Panc1 (cell line): ENCODE measurements at regions not wholly inside any gene's neighbourhood (a gene's known extent, or its start where the extent isn't known, plus 50 kb on each side); places are given as distances from the start of the nearest gene placed in this dataset.

ENCODE experiments used
- ATAC-seq: fragments of 200-7000 bp; cut with Tn5 transposase; 2 replicates; pipeline ENCODE4 v1.9.1; 2020; ENCODE audit warnings: mild to moderate bottlenecking, moderate library complexity
- BruUV-seq: library from RNA; stranded (reverse); fragments of 400-500 nt; replicated peaks from 2 replicates; lab custom pipeline; 2021; lab: Mats Ljungman, UMichigan
- CTCF ChIA-PET: fragments of 300-600 bp; sonication (Branson Sonifier 250); formaldehyde crosslinking; loops from one replicate; lab custom pipeline; 2022; ENCODE audit warnings: antibody characterized with exemption; lab: Charles Lee
- POLR2A ChIA-PET: fragments of 300-600 bp; sonication (Branson Sonifier 250); formaldehyde crosslinking; loops from one replicate; lab custom pipeline; 2022; ENCODE audit warnings: antibody characterized with exemption; lab: Charles Lee
- DNase-seq: peaks from one replicate; pipeline ENCODE4 v3.0.0-alpha.2; 2010; ENCODE audit warnings: low read depth, low spot score
- H3K27ac ChIP-seq: 2 replicates; pipeline ENCODE4 v1.5.1; 2011; ENCODE audit warnings: mild to moderate bottlenecking, low read length, inconsistent platforms
- H3K27me3 ChIP-seq: fragments of 200-500 bp; sonication (Bioruptor generic); 2 replicates; pipeline ENCODE4 v1.6.0; 2014; ENCODE audit warnings: low read length, inconsistent platforms; ENCODE audit not compliant: control insufficient read depth, insufficient read depth
- H3K36me3 ChIP-seq: fragments of 200-500 bp; sonication (Bioruptor generic); 2 replicates; pipeline ENCODE4 v1.5.1; 2014; ENCODE audit warnings: inconsistent platforms, mild to moderate bottlenecking, low read length, moderate library complexity; ENCODE audit not compliant: control insufficient read depth, insufficient read depth
- H3K4me1 ChIP-seq: 2 replicates; pipeline ENCODE4 v1.5.1; 2011; ENCODE audit warnings: inconsistent platforms, mild to moderate bottlenecking, low read length, moderate library complexity; ENCODE audit not compliant: control insufficient read depth, insufficient read depth
- H3K4me3 ChIP-seq, 2 experiments: 2 replicates each; pipeline ENCODE4 v1.5.1; 2011 to 2012; ENCODE audit warnings: low read depth in 2 of 2, low read length in 2 of 2, mild to moderate bottlenecking in 2 of 2, inconsistent platforms in 1 of 2, moderate library complexity in 1 of 2
- H3K9me3 ChIP-seq: fragments of 200-500 bp; sonication (Bioruptor generic); 2 replicates; pipeline ENCODE4 v1.5.1; 2014; ENCODE audit warnings: low read depth, mild to moderate bottlenecking, inconsistent platforms, low read length, moderate library complexity; ENCODE audit not compliant: control insufficient read depth, insufficient read depth
- POLR2AphosphoS5 ChIP-seq: IDR thresholded peaks from 2 replicates; pipeline ENCODE4 v1.6.1; 2012; ENCODE audit warnings: mild to moderate bottlenecking, low read depth, low read length, moderate library complexity
- REST ChIP-seq, 2 experiments: IDR thresholded peaks; 2 replicates each; pipeline ENCODE4 v1.6.1; 2011 to 2012; ENCODE audit warnings: low read depth in 2 of 2, control low read depth in 1 of 2, low read length in 1 of 2, mild to moderate bottlenecking in 1 of 2, moderate library complexity in 1 of 2; ENCODE audit not compliant: insufficient read depth in 1 of 2
- SIN3A ChIP-seq: IDR thresholded peaks from 2 replicates; pipeline ENCODE4 v1.6.1; 2012; ENCODE audit warnings: low read depth, mild to moderate bottlenecking, low read length, moderate library complexity, borderline replicate concordance; ENCODE audit not compliant: insufficient read depth
- TCF7L2 ChIP-seq: IDR thresholded peaks from 2 replicates; pipeline ENCODE4 v1.6.1; 2011; ENCODE audit warnings: mild to moderate bottlenecking, low read depth, low read length, inconsistent platforms
- in situ Hi-C: cut with HindIII; loops from 2 replicates; pipeline ENCODE4 v1.10.0; 2016; ENCODE audit warnings: low sequenced_read_pairs, low pct_unique_long_range_greater_than_20kb
- intact Hi-C: fragments of 100-400 bp; cut with micrococcal nuclease; formaldehyde crosslinking; loops from one replicate; pipeline ENCODE4 v1.10.0; 2022; ENCODE audit not compliant: unreplicated experiment
- TF ChIP-seq, protein P1 (sequence below): fragments of 450-650 bp; IDR thresholded peaks from 2 replicates; pipeline ENCODE4 v1.5.1; 2017; ENCODE audit warnings: mild to moderate bottlenecking

GRCh38 chrX:125757794-125758564 lies 408.1 kb downstream of the DCAF12L2 start:
- H3K27ac ChIP-seq: no peak overlapping the region
- BruUV-seq: no TSS peak
- H3K4me1 ChIP-seq: no peaks in the 10 kb centered on the region
- no peaks in the 10 kb centered on the region for H3K36me3 ChIP-seq
- DNase-seq (no peak), ATAC-seq (no peak)
- CTCF ChIA-PET: no interaction called here
- no peaks in the 10 kb centered on the region for H3K9me3 ChIP-seq
- in situ Hi-C loops: no loop called here
- POLR2A ChIA-PET: no interaction called here
- TF ChIP-seq, protein P1, sequence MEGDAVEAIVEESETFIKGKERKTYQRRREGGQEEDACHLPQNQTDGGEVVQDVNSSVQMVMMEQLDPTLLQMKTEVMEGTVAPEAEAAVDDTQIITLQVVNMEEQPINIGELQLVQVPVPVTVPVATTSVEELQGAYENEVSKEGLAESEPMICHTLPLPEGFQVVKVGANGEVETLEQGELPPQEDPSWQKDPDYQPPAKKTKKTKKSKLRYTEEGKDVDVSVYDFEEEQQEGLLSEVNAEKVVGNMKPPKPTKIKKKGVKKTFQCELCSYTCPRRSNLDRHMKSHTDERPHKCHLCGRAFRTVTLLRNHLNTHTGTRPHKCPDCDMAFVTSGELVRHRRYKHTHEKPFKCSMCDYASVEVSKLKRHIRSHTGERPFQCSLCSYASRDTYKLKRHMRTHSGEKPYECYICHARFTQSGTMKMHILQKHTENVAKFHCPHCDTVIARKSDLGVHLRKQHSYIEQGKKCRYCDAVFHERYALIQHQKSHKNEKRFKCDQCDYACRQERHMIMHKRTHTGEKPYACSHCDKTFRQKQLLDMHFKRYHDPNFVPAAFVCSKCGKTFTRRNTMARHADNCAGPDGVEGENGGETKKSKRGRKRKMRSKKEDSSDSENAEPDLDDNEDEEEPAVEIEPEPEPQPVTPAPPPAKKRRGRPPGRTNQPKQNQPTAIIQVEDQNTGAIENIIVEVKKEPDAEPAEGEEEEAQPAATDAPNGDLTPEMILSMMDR: no peak
- TF ChIP-seq REST (IDR thresholded peaks at IDR 0.05; ENCODE audit: insufficient read depth in 1 of 2, low read depth in 2 of 2, low read length in 1 of 2) (no peak), SIN3A (no peak)
- no peaks in the 10 kb centered on the region for H3K27me3 ChIP-seq
- no peak overlapping the region for H3K4me3 ChIP-seq
- intact Hi-C loops: no loop called here

DNA sequence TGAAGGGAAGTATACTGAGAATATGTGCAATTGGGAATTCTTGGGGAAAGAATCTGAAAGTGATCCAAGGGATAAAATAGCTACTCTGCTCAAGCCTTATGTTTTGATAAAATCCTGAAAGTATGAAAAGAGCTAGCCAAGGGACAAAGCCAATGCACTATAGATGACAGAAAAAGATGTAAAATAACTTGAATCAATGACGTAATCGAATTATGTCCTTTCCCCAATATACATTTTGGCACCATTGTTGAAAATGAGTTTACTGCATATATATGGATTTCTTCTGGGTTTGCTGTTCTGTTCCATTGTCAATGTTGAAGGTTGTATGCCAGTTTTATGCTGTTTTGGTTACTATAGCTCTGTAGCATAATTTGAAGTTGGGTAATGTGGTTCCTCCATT lies 407.3 kb downstream of the DCAF12L2 start:
- Histone ChIP-seq H3K9me3 (no peaks in the 10 kb centered on the region), H3K27ac (no peak overlapping the region), H3K4me3 (no peak overlapping the region), H3K4me1 (no peaks in the 10 kb centered on the region), H3K36me3 (no peaks in the 10 kb centered on the region), H3K27me3 (no peaks in the 10 kb centered on the region)
- POLR2A ChIA-PET: no interaction called here
- DNase-seq: no peak
- intact Hi-C loops: no loop called here
- CTCF ChIA-PET: no interaction called here
- BruUV-seq: no TSS peak
- in situ Hi-C loops: no loop called here
- TF ChIP-seq REST (IDR thresholded peaks at IDR 0.05; ENCODE audit: insufficient read depth in 1 of 2, low read depth in 2 of 2, low read length in 1 of 2) (no peak), TCF7L2 (no peak), SIN3A (no peak), POLR2AphosphoS5 (no peak)
- TF ChIP-seq, protein P1: no peak
- no peak for ATAC-seq
